ENCODE measurements at regions not wholly inside any gene's neighbourhood (a gene's known extent, or its start where the extent isn't known, plus 50 kb on each side); places are given as distances from the start of the nearest gene placed in this dataset.

GRCh38 chr5:104052558-104053352 is 490.2 kb upstream of the NUDT12 start:
- Histone ChIP-seq H3K4me1 (ENCODE audit: control insufficient read depth, insufficient read depth, low read length) (peaks cover 2% of the 10 kb centered on the region), H3K9me3 (ENCODE audit: control insufficient read depth, low read length) (no peaks in the 10 kb centered on the region), H3K4me3 (ENCODE audit: low read length) (no peak overlapping the region), H3K27ac (ENCODE audit: low read depth, low read length) (no peak overlapping the region), H3K27me3 (ENCODE audit: control insufficient read depth, insufficient read depth, low read length, poor library complexity, severe bottlenecking) (no peaks in the 10 kb centered on the region), H3K36me3 (ENCODE audit: control insufficient read depth, insufficient read depth, low read length) (no peaks in the 10 kb centered on the region), H3K9ac (ENCODE audit: extremely low read depth, low read length, poor library complexity, severe bottlenecking) (no peak overlapping the region)
- Mint-ChIP-seq H3K9me3 (no peaks in the 10 kb centered on the region), H3K4me3 (no peak overlapping the region), H3K27me3 (ENCODE audit: insufficient read depth) (no peaks in the 10 kb centered on the region), H3K4me1 (peaks cover 9% of the 10 kb centered on the region), H3K27ac (no peak overlapping the region), H3K36me3 (ENCODE audit: low read depth) (peaks cover 3% of the 10 kb centered on the region)
- no peak for TF ChIP-seq CTCF (conservative IDR thresholded peaks at IDR 0.05)
- WGBS, 2 experiments (ENCODE audit: insufficient coverage in 1 of 2, insufficient read length in 1 of 2), result 96% methylated on average over 7 of the region's 7 CpGs; no CpG with 5 or more reads in 1 of the 2 experiments
- DNase-seq, result no peak

- Histone ChIP-seq H3K4me1 (ENCODE audit: control insufficient read depth, insufficient read depth, low read length) (peaks cover 2% of the 10 kb centered on the region), H3K9me3 (ENCODE audit: control insufficient read depth, low read length) (no peaks in the 10 kb centered on the region), H3K9ac (ENCODE audit: extremely low read depth, low read length, poor library complexity, severe bottlenecking) (no peak overlapping the region), H3K4me3 (ENCODE audit: low read length) (no peak overlapping the region), H3K27me3 (ENCODE audit: control insufficient read depth, insufficient read depth, low read length, poor library complexity, severe bottlenecking) (no peaks in the 10 kb centered on the region), H3K27ac (ENCODE audit: low read depth, low read length) (no peak overlapping the region), H3K36me3 (ENCODE audit: control insufficient read depth, insufficient read depth, low read length) (no peaks in the 10 kb centered on the region)
- no peak overlapping the region for H3K27ac Mint-ChIP-seq
- no peaks in the 10 kb centered on the region for H3K9me3 Mint-ChIP-seq
- H3K27me3 Mint-ChIP-seq (ENCODE audit: insufficient read depth), result no peaks in the 10 kb centered on the region
- H3K36me3 Mint-ChIP-seq (ENCODE audit: low read depth), result peaks cover 3% of the 10 kb centered on the region
- H3K4me3 Mint-ChIP-seq, result no peak overlapping the region
- no peak for DNase-seq
- TF ChIP-seq CTCF (conservative IDR thresholded peaks at IDR 0.05), result no peak
- H3K4me1 Mint-ChIP-seq, result peaks cover 12% of the 10 kb centered on the region
These were observed 487.8 kb upstream of the NUDT12 start for GRCh38 chr5:104050436-104050835.

- Histone ChIP-seq H3K36me3 (ENCODE audit: control insufficient read depth, insufficient read depth, low read length) (no peaks in the 10 kb centered on the region), H3K4me3 (ENCODE audit: low read length) (no peak overlapping the region), H3K27me3 (ENCODE audit: control insufficient read depth, insufficient read depth, low read length, poor library complexity, severe bottlenecking) (no peaks in the 10 kb centered on the region), H3K4me1 (ENCODE audit: control insufficient read depth, insufficient read depth, low read length) (peaks cover 2% of the 10 kb centered on the region), H3K9ac (ENCODE audit: extremely low read depth, low read length, poor library complexity, severe bottlenecking) (no peak overlapping the region), H3K9me3 (ENCODE audit: control insufficient read depth, low read length) (no peaks in the 10 kb centered on the region), H3K27ac (ENCODE audit: low read depth, low read length) (no peak overlapping the region)
- Mint-ChIP-seq H3K36me3 (ENCODE audit: low read depth) (peaks cover 3% of the 10 kb centered on the region), H3K27ac (no peak overlapping the region), H3K9me3 (no peaks in the 10 kb centered on the region), H3K27me3 (ENCODE audit: insufficient read depth) (no peaks in the 10 kb centered on the region), H3K4me3 (no peak overlapping the region), H3K4me1 (peaks cover 15% of the 10 kb centered on the region)
- no peak for DNase-seq
- WGBS, 2 experiments (ENCODE audit: insufficient coverage in 1 of 2, insufficient read length in 1 of 2), result 92 to 94% methylated on average over 4 to 8 of the region's 8 CpGs
- TF ChIP-seq CTCF (conservative IDR thresholded peaks at IDR 0.05), result no peak
These were observed 487.2 kb upstream of the NUDT12 start for GRCh38 chr5:104049752-104050151.

All from endodermal cell (in vitro differentiated cells).